Mesenchymal stem cell (in vitro differentiated cells and primary cell): ENCODE measurements at regions not wholly inside any gene's neighbourhood (a gene's known extent, or its start where the extent isn't known, plus 50 kb on each side); places are given as distances from the start of the nearest gene placed in this dataset.
"Not testable (repeated sequence)": the region's sequence is repeated elsewhere in the genome, so short reads cannot be mapped to it uniquely, and the experiment has no call there.

Experiments used
- DNase-seq: peaks from one replicate; pipeline ENCODE4 v3.0.0-alpha.2; 2013
- H2AFZ ChIP-seq: one replicate; pipeline ENCODE4 v1.6.1; 2013; ENCODE audit warnings: low read depth, mild to moderate bottlenecking, control low read depth, inconsistent platforms, low read length, moderate library complexity
- H2AK5ac ChIP-seq: 2 replicates; pipeline ENCODE4 v1.6.1; 2013; ENCODE audit warnings: low read length, moderate library complexity, mild to moderate bottlenecking, inconsistent platforms; ENCODE audit not compliant: severe bottlenecking
- H2BK120ac ChIP-seq: one replicate; pipeline ENCODE4 v1.6.1; 2013; ENCODE audit warnings: low read depth, mild to moderate bottlenecking, inconsistent platforms, low read length, moderate library complexity
- H2BK12ac ChIP-seq, 2 experiments: one replicate each; pipeline ENCODE4 v1.6.1; 2013; ENCODE audit warnings: inconsistent platforms in 2 of 2, low read length in 2 of 2, mild to moderate bottlenecking in 2 of 2, moderate library complexity in 2 of 2, control low read depth in 1 of 2
- H2BK15ac ChIP-seq: one replicate; pipeline ENCODE4 v1.6.1; 2013; ENCODE audit warnings: mild to moderate bottlenecking, low read depth, inconsistent platforms; ENCODE audit not compliant: poor library complexity, severe bottlenecking
- H2BK5ac ChIP-seq: 2 replicates; pipeline ENCODE4 v1.6.1; 2013; ENCODE audit warnings: low read depth, mild to moderate bottlenecking, low read length, control low read depth, inconsistent platforms; ENCODE audit not compliant: poor library complexity, severe bottlenecking
- H3K14ac ChIP-seq, 2 experiments: one replicate each; pipeline ENCODE4 v1.6.1; 2013; ENCODE audit warnings: inconsistent platforms in 2 of 2, low read length in 2 of 2, control low read depth in 1 of 2, mild to moderate bottlenecking in 1 of 2, moderate library complexity in 1 of 2
- H3K18ac ChIP-seq, 2 experiments: one replicate each; pipeline ENCODE4 v1.6.1; 2013; ENCODE audit warnings: inconsistent platforms in 2 of 2, low read length in 2 of 2, control low read depth in 1 of 2, low read depth in 1 of 2, mild to moderate bottlenecking in 1 of 2
- H3K23ac ChIP-seq, 2 experiments: one replicate each; pipeline ENCODE4 v1.6.1; 2013; ENCODE audit warnings: inconsistent platforms in 2 of 2, low read length in 2 of 2, mild to moderate bottlenecking in 2 of 2, moderate library complexity in 2 of 2, control low read depth in 1 of 2
- H3K27ac ChIP-seq: 2 replicates; pipeline ENCODE4 v1.5.1; 2013; ENCODE audit warnings: mild to moderate bottlenecking, moderate library complexity, low read length, control low read depth, inconsistent platforms; ENCODE audit not compliant: poor library complexity, severe bottlenecking
- H3K27me3 ChIP-seq, 2 experiments: 2 replicates each; pipeline versions ENCODE4 v1.6.1 to v1.7.0; 2013; ENCODE audit warnings: low read length in 2 of 2, mild to moderate bottlenecking in 2 of 2, moderate library complexity in 2 of 2, control low read depth in 1 of 2, inconsistent platforms in 1 of 2; ENCODE audit not compliant: control insufficient read depth in 1 of 2, insufficient read depth in 1 of 2
- H3K36me3 ChIP-seq, 2 experiments: 2 replicates each; pipeline versions ENCODE4 v1.6.1 to v1.7.0; 2013; ENCODE audit warnings: low read length in 2 of 2, control low read depth in 1 of 2, inconsistent platforms in 1 of 2, low read depth in 1 of 2, mild to moderate bottlenecking in 1 of 2; ENCODE audit not compliant: insufficient read depth in 2 of 2, control insufficient read depth in 1 of 2
- H3K4ac ChIP-seq, 2 experiments: one replicate each; pipeline ENCODE4 v1.6.1; 2013; ENCODE audit warnings: inconsistent platforms in 2 of 2, low read length in 2 of 2, mild to moderate bottlenecking in 2 of 2, moderate library complexity in 2 of 2, control low read depth in 1 of 2, low read depth in 1 of 2
- H3K4me1 ChIP-seq: 2 replicates; pipeline ENCODE4 v1.6.1; 2013; ENCODE audit warnings: low read depth, low read length, control low read depth; ENCODE audit not compliant: control insufficient read depth, insufficient read depth
- H3K4me2 ChIP-seq: 2 replicates; pipeline ENCODE4 v1.6.1; 2013; ENCODE audit warnings: low read length, mild to moderate bottlenecking, inconsistent platforms; ENCODE audit not compliant: poor library complexity, severe bottlenecking
- H3K4me3 ChIP-seq, 2 experiments: 2 replicates each; pipeline versions ENCODE4 v1.5.1 to v1.7.0; 2013; ENCODE audit warnings: low read length in 2 of 2, mild to moderate bottlenecking in 2 of 2, control low read depth in 1 of 2, low read depth in 1 of 2; ENCODE audit not compliant: insufficient read depth in 1 of 2
- H3K79me1 ChIP-seq: replicated peaks from 2 replicates; pipeline ENCODE4 v1.6.1; 2013; ENCODE audit warnings: mild to moderate bottlenecking, control low read depth, low read length, inconsistent platforms; ENCODE audit not compliant: poor library complexity, severe bottlenecking
- H3K9ac ChIP-seq: 2 replicates; pipeline ENCODE4 v1.7.0; 2013; ENCODE audit warnings: mild to moderate bottlenecking, low read length, moderate library complexity
- H3K9me3 ChIP-seq: 2 replicates; pipeline ENCODE4 v1.7.0; 2013; ENCODE audit warnings: mild to moderate bottlenecking, low read length; ENCODE audit not compliant: control insufficient read depth
- H4K8ac ChIP-seq: one replicate; pipeline ENCODE4 v1.6.1; 2013; ENCODE audit warnings: inconsistent platforms, mild to moderate bottlenecking, low read length, moderate library complexity
- H4K91ac ChIP-seq: one replicate; pipeline ENCODE4 v1.6.1; 2013; ENCODE audit warnings: mild to moderate bottlenecking, low read length, inconsistent platforms
- WGBS: methylation state at CpG from one replicate; pipeline ENCODE4 v1.1.7; 2013; ENCODE audit warnings: mixed read lengths; 5-methylcytosine and 5-hydroxymethylcytosine counted together

DNA sequence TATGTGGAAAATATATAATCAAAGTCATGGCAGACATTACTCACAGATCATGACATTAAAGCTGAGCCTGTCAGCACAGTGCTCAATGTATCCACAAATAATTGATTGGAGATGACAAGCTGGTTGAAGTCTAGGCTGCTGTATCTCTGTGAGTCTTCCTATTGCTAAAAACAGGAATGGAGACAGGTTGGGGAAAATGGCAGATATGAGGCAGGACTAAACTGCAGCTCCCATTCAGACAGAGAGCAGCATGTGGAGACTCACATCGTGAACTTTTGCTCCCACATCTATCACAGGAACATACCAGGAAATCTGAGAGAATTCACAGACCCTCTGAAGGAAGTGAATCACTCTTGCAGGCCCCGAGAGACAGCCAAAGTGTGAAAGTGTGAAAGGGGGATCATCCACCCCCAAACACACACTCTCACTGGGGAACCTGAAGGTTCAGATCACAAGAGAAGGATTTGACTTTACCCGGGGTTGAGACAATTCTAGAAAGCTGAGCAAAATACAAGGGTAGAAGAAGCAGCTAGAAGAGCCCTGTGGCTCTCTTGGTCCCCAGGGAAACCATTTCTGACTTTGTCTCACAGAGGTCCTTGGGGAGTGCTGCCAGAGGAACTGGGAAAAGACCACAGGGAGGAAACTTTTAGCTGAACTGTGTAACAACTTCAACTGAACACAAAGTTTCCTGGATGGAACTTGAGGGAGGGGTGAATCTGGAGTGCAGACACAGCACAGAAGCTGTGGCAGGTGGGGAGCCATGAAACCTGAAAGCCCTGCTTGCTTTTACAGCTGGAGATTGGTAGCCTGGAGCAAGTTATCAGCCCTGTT, 173.4 kb downstream of the S1PR1 start:
- Histone ChIP-seq H2AFZ (no peak overlapping the region), H4K8ac (no peak overlapping the region), H3K9me3 (no peaks in the 10 kb centered on the region), H3K4me3 (no peak overlapping the region), H3K18ac (no peak overlapping the region), H2BK5ac (no peak overlapping the region), H3K27ac (no peak overlapping the region), H3K4me1 (no peaks in the 10 kb centered on the region), H2AK5ac (no peak overlapping the region), H3K14ac (no peak overlapping the region), H3K4ac (no peak overlapping the region), H3K4me2 (no peak overlapping the region), H2BK15ac (no peak overlapping the region), H3K9ac (no peak overlapping the region), H2BK120ac (no peak overlapping the region), H3K23ac (no peak overlapping the region), H3K36me3 (no peaks in the 10 kb centered on the region), H3K27me3 (no peaks in the 10 kb centered on the region), H2BK12ac (no peak overlapping the region), H3K79me1 (no peaks in the 10 kb centered on the region), H4K91ac (no peak overlapping the region)
- 33% methylated on average over 1 of the region's 3 CpGs for WGBS
- DNase-seq = no peak

DNA sequence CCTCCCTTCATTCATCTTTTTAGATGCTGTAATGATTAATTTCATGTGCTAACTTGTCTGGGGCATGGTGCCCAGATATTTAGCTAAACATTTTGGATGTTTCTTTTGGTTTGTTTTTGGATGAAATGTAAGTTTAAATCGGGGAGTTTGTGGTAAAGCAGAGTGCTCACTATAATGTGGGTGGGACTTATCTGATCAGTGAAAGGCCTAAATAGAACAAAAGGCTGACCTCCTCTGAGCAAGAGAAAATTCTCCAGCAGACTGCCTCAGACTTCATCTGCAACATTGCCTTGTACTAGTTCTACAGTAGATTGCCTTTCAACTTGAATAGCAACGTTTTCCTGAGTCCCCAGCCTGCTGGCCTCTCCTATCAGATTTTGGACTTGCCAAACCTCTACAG, 183.6 kb downstream of the S1PR1 start:
- H3K4me1 ChIP-seq = no peaks in the 10 kb centered on the region
- H3K27me3 ChIP-seq = no peaks in the 10 kb centered on the region
- no peak overlapping the region for H4K91ac ChIP-seq
- H3K27ac ChIP-seq = no peak overlapping the region
- H3K9me3 ChIP-seq = peaks cover 6% of the 10 kb centered on the region
- no peak overlapping the region for H3K14ac ChIP-seq
- H3K23ac ChIP-seq = no peak overlapping the region
- no peak overlapping the region for H2BK15ac ChIP-seq
- WGBS = 51% methylated on average over 2 of the region's 2 CpGs
- no peak overlapping the region for H3K4me2 ChIP-seq
- H2BK120ac ChIP-seq = no peak overlapping the region
- H2AK5ac ChIP-seq = no peak overlapping the region
- H2BK12ac ChIP-seq = no peak overlapping the region
- no peak overlapping the region for H3K9ac ChIP-seq
- H3K4ac ChIP-seq = no peak overlapping the region
- H3K79me1 ChIP-seq = no peaks in the 10 kb centered on the region
- DNase-seq = no peak
- no peak overlapping the region for H3K4me3 ChIP-seq
- H4K8ac ChIP-seq = no peak overlapping the region
- no peaks in the 10 kb centered on the region for H3K36me3 ChIP-seq
- H2AFZ ChIP-seq = no peak overlapping the region
- no peak overlapping the region for H3K18ac ChIP-seq
- no peak overlapping the region for H2BK5ac ChIP-seq

DNA sequence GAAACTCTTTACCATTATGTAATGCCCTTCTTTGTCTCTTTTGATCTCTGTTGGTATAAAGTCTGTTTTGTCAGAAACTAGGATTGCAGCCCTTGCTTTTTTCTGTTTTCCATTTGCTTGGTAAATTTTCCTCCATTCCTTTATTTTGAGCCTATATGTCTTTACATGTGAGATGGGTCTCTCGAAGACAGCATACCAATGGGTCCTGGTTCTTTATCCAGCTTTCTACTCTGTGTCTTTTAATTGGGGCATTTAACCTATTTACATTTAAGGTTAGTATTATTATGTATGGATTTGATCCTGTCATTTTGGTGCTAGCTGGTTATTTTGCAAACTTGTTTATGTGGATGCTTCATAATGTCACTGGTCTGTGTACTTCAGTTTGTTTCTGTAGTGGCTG, 191.3 kb downstream of the S1PR1 start:
- not testable (repeated sequence) for H3K18ac ChIP-seq, H3K4me1 ChIP-seq, H2BK15ac ChIP-seq, H3K9me3 ChIP-seq, H3K27ac ChIP-seq, H4K91ac ChIP-seq, H3K9ac ChIP-seq, H2BK12ac ChIP-seq, H3K4me3 ChIP-seq, H3K23ac ChIP-seq, H2AK5ac ChIP-seq, H3K79me1 ChIP-seq, H3K14ac ChIP-seq, H2AFZ ChIP-seq, H4K8ac ChIP-seq, DNase-seq, H3K4me2 ChIP-seq, H3K4ac ChIP-seq, H2BK5ac ChIP-seq, H2BK120ac ChIP-seq, H3K27me3 ChIP-seq, H3K36me3 ChIP-seq
- no CpG with 5 or more reads among the region's 1 CpG for WGBS

DNA sequence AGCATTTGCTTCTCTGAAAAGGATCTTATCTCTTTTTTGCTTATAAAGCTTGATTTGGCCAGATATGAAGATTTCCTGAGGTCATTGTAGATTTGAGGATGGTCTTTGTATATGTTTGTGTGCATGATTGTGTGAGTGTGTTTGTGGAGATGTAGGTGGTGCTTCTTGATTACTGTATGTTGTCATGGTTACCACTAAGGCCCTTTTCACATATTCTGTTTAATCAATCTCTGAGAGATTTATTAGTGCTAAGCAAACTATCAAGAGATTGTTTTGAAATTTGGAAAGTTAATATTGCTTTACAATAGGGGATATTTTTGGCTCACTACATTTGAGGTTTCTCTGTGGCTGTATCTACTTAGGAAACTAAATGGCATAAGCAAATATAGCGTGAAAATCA, 191.7 kb downstream of the S1PR1 start:
- Histone ChIP-seq H3K4ac (no peak overlapping the region), H3K9ac (no peak overlapping the region), H2BK5ac (no peak overlapping the region), H3K14ac (no peak overlapping the region), H3K18ac (no peak overlapping the region), H2AK5ac (no peak overlapping the region), H2BK12ac (no peak overlapping the region), H3K36me3 (no peaks in the 10 kb centered on the region), H3K4me3 (no peak overlapping the region), H3K27ac (no peak overlapping the region), H3K9me3 (peaks cover 3% of the 10 kb centered on the region), H2BK15ac (no peak overlapping the region), H3K4me2 (no peak overlapping the region), H3K23ac (no peak overlapping the region), H3K79me1 (no peaks in the 10 kb centered on the region), H3K27me3 (peaks cover 0 to 2% of the 10 kb centered on the region in 2 experiments), H2BK120ac (no peak overlapping the region), H2AFZ (no peak overlapping the region), H3K4me1 (no peaks in the 10 kb centered on the region), H4K8ac (no peak overlapping the region), H4K91ac (no peak overlapping the region)
- DNase-seq = no peak
- no CpG with 5 or more reads among the region's 1 CpG for WGBS
